Muscle of arm (tissue), 1 donor: ENCODE measurements at regions not wholly inside any gene's neighbourhood (a gene's known extent, or its start where the extent isn't known, plus 50 kb on each side); places are given as distances from the start of the nearest gene placed in this dataset.
"Not testable (repeated sequence)": the region's sequence is repeated elsewhere in the genome, so short reads cannot be mapped to it uniquely, and the experiment has no call there.

Source experiments
- DNase-seq: peaks from one replicate; pipeline ENCODE4 v3.0.0-alpha.2; 2013

DNA sequence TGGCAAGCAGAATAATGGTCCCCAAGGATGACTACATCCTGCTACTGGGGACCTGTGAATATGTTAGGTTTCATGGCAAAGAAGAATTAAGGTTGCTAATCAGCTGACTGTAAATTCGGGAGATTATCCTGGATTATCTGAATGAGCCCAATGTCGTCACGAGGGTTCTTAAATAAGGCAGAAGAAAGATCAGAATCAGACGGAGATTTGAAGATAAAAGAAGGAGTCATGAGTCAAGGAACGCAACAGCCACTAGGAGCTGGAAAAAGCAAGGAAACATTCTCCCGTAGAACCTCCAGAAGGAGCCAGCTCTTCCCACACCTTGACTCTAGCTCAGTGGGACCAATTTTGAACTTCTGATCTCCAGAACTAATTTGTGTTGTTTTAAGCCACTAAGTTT, 82.9 kb upstream of the APBB1IP start:
- DNase-seq, result no peak

DNA sequence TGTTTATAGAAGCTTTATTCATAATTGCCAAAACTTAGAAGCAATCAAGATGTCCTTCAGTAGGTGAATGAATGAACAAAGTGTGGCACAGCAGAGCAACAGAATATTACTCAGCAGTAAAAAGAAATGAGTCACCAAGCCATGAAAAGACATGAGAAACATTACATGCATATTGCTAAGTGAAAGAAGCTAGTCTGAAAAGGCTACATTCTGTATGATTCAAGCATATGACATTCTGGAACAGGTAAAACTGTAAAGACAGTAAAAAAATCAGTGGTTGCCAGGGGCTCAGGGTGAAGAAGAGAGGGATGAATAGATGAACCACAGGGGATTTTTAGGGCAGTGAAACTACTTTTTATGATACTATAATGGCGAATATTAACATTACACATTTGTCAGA, 80.9 kb upstream of the APBB1IP start:
- DNase-seq, result no peak

DNA sequence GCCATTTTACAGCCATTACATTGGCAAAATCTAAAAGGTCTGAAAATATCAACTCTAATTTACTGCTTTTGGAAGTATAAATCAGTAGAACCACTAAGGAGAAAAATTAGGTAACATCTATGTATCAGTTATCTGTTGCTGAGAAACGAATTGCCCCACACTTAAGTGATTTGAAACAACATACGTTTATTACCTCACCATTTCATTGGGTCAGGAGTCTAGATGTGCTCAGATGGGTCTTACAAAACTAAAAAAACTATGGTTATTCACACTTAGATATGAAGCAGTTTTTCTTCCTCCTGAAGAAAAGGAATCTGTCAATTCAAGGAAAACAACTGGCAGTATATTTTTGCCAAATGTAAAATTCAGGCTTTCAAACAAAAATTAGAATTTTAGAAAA, 80.1 kb upstream of the APBB1IP start:
- DNase-seq, result no peak

DNA sequence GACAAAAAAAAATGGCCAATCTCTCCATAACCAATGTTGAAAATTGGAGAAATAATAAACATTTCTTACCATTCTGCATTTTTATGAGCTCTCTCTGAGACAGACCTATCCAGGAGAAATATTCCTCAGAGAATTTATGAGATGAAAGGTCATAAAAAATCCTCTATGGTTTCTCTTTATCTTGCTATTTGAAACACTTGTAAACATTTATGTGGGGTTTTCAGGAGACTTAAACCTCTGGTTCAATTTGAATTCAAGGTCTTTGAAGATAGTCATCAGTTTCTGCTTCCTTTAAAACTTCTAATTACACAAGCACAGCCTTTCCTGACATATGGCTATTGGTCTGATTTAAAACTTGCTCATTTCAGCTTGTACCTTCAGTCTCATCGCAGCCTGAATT, 78.5 kb upstream of the APBB1IP start:
- DNase-seq, result no peak

DNA sequence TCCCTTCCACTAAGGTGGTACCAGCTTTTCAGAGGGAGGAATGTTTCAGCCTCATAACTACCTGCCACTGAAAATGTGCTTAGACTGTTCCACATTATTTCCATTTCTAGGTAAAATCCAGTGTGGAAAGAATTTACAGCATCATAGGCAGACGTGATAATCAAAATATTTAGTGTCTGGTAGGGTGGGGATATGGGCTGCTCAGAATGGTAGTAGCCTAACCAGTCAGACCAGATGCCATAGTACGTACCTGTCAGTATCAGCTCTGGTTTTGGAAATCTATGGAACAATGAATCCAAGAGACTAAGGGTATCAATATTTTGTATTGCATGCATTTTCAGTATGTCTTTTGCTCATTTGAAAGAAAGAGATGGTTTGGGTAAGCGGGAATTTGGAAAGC, 76.8 kb upstream of the APBB1IP start:
- DNase-seq, result no peak

DNA sequence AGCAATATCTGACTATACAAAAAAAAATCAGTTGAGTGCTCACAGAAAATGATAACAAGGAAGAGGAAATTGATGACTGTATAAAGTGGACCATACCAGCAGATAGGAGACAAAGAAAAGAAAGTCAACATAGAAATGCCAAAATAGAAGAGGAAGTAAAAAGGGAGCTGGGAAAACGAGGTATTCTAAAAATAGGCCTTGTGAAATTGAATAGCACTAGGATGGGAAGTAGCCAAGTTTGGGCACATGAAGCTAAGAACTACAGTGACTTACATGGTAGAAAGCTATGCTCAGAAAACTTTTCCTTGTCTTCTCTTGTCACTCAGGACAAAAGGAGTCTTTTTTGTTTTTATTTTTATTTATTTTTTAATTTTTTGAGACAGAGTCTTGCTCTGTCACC, 76.2 kb upstream of the APBB1IP start:
- DNase-seq, result no peak

DNA sequence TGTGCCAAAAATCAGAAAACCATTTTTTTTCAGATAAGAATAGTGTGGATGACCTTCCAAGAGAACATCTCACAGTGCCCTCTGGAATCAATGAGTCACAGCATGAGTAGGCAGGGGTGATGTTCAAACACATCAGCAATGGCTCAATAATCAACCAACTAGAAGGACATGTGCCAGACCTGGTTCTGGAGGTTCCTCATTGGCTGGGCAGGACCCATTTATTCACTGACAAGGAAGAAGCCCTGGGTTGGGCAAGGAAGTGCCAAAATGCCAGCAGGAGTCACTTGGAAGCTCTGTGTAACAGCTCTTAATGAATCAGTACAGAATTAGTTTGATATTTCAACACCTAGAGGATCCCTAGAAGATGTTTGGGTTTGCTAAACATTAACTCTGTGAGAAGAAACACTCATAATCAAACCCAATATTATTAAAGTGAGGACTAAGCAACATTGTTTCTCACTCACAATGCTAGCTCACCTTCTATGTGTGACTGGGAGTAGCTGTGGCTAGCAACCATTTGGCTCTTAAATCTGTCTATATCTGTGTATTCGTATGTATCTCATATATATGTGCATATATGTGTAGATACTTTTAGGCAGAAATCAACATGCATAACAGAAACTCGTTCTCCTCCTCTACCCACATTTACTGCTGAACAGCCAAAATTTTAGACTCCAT, 72.3 kb upstream of the APBB1IP start:
- DNase-seq, result no peak

DNA sequence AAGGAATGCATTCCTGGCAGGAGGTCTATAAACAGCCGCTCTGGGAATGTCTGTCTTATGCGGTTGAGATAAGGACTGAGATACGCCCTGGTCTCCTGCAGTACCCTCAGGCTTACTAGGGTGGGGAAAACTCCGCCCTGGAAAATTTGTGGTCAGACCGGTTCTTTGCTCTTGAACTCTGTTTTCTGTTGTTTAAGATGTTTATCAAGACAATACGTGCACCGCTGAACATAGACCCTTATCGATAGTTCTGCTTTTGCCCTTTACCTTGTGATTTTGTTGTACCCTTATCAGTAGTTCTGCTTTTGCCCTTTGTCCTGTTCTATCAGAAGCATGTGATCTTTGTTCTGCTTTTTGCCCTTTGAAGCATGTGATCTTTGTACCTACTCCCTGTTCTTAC, 71.1 kb upstream of the APBB1IP start:
- DNase-seq, result not testable (repeated sequence)

DNA sequence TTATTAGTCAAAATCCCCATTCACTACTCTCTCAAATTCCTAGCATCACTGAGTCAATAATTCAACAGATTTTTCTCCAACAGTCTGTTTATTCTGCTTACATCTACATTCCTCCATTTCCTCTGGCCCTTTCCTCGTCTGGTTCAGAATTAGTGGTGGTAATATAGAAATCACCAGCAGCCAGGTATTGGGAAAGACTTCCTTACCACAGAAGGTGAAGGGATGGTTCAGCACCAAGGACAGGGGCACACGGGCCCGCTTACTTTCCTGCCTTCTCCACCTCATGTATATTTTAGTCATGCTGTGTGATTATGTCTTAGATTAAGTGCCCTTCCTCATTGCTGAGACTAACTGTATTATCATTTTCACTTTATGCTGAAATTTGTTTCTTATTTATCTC, 70.4 kb upstream of the APBB1IP start:
- peak; percentile 27 for DNase-seq

DNA sequence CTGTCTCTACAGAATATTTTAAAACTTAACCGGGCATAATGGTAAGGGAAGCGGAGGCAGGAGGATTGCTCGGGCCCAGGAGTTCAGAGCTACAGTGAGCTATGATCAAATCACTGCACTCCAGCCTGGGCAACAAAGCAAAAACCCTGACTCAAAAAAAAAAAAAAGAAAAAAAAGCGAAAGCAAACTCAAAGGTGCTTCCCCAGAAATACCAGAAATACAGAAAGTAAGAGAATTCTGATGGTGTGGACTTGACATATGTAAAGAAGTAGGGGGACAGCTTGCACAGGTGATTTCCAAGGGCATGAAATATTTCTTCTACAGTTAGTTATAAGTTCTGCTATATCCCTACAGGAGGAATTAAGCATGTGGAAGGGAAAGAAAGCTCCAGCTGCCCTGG, 69.7 kb upstream of the APBB1IP start:
- no peak for DNase-seq

DNA sequence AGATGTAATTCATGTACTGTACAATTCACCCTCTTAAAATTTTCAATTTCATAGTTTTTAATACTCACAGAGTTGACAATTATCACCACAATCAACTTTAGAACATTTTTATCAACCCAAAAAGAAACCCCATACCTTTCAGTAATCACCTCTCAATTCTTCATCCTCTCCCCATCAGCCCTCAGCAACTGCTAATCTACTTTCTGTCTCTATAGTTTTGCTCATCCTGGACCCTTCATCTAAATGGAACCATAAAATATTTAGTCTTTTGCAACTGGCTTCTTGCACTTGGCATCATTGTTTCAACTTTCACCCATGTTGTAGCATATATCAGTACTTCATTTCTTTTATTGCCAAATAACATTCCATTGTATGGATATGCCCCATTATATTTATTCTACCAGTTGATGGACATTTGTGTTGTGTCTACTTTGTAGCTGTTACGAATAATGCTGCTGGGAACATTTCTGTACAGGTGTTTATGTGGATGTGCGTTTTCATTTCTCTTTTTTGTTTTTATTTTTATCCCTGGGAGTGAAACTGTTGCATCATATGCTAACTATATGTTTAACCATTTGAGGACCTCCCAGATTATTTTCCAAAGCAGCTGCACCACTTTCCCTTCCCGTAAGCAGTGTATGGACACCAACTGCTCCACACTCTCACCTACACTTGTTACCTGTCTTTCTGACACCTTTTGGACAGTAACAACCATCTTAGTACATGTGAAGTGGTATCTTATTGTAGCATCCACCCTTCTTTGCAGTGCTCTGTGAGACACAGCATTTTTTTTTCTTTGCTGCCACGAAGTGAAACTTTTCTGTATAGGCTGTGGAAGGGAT, 65.4 kb upstream of the APBB1IP start:
- DNase-seq, result no peak

DNA sequence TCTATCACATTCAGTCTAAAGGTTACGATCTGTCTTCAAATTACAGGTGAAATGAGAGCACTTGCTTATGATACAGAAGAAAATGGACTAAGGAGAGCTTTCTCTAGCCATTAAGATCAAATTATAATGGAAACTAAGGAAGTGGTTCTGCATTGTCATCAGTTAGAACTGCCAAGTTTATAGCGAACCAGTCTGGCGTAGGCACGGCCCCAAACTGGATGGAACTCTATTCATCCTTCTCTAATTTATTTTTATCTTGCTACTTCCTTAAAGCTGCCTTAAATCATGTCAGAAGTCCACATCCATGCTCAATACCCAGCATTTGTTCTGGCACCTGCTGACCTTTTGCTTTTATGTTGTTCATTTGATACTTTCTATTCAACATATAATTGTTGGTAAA, 63.7 kb upstream of the APBB1IP start:
- no peak for DNase-seq

DNA sequence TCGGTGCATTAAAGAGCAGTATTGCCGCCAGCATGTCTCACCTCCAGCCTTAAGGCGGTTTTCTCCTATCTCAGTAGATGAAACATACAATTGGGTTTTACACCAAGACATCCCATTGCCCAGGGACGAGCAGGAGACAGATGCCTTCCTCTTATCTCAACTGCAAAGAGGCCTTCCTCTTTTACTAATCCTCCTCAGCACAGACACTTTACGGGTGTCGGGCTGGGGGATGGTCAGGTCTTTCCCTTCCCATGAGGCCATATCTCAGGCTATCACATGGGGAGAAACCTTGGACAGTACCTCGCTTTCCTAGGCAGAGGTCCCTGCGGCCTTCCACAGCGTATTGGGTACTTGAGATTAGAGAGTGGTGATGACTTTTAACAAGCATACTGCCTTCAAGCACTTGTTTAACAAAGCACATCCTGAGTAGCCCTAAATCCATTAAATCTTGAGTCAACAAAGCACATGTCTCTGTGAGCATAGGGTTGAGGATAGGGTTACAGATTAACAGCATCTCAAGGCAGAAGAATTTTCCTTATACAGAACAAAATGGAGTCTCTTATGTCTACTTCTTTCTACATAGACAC, 60.8 kb upstream of the APBB1IP start:
- not testable (repeated sequence) for DNase-seq

DNA sequence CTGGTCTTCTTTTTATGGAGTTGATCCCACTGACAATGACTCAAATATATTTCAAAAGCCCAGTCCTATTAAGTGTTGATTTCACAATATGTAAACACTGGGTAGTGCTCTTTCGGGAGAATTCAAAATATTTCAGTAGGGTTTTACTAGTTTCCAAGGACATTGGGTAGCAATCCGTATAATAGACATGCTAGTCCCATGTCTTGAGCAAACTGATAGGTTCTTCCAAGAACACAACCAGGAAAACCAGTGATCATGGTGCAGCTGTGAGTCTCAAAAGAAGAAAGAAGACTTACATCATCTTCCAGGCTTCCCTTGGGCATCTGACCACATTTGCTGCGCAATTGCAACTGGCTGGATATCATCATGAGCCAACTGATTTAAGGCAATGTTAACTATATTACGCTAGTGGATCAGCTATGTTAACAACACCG, 59.3 kb upstream of the APBB1IP start:
- DNase-seq, result no peak

DNA sequence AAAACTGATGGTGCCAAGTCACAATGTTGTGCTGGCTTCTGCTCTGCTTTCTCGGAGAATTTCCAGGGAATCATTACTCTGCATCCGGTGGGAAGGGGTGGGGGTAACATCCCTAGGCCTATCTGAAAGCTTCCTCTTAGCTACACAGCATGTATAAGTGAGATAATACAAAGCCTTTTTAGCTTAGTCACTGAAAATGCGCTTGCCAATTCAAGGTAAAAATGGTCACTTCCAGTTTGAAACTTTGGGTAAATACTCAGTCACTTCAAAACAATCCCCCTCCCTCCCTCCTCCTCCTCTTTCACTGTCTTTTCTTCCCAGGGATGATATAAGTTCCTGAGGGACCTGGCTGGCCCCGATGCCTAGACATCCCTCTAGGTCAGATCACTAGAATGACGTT, 57.3 kb upstream of the APBB1IP start:
- no peak for DNase-seq

DNA sequence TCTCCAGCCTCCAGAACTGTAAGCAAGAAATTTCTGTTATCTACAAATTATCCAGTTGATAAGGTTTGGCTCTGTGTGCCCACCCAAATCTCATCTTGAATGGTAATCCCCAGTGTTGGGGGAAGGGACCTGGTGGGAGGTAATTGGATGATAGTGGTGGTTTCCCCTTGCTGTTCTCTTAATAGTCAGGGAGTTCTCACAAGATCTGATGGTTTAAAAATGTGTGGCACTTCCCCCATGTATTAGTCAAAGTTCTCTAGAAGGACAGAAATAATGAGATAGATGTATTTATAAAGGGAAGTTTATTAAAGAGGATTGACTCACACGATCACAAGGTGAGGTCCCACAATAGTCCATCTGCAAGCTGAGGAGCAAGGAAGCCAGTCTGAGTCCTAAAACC, 56.2 kb upstream of the APBB1IP start:
- DNase-seq, result no peak

DNA sequence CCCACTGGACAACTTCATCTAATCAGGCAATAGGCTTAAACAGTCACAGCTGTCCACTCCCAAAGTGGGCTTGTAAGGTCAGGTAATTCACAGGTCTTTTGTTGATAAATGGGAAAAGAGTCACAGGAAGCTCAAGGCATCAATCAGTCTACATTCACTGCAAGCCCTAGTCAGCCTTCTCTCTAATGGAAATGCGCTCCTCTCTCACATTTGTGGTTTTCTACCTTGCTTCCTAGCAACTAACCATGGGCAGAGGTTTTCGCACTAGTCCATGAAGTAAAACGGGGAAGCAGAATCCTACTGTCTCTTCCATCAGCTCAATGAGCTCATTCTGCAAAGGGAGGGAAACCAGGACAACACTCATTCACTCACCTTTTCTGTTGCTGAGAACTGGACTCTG, 53.5 kb upstream of the APBB1IP start:
- no peak for DNase-seq

DNA sequence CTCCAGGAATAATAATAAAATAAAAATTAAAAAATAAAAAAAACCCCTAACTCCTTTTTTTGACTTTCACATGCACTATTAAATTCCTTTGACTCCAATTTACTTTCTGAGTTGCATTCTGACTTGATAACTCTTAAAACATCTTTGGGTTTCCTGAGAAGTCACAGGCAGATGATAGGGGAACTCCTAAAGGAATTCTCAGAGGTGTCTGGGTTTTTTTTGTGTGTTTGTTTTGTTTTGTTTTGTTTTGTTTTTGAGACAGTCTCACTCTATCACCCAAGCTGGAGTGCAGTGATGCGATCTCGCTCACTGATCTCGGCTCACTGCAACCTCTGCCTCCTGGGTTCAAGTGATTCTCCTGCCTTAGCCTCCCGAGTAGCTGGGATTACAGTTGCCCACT, 52.7 kb upstream of the APBB1IP start:
- no peak for DNase-seq

DNA sequence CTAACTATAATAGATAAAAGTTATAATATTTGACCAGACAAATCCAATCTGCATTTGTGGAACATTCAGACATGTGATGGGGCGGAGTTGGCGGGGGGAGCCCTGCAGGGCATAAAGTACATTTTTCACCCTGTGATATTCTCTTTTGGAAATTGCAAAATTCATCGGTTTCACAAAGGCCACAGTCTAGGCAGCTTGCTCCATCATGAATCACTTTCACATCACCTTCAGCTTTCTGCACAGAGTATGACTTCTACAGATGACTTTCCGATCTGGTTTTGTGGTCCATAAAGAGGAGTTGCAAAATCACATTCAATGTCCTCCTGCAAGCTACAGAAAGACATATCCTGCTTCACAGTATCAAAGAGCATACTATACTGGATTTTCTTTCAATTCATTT, 51.4 kb upstream of the APBB1IP start:
- no peak for DNase-seq
